ENCODE measurements at regions not wholly inside any gene's neighbourhood (a gene's known extent, or its start where the extent isn't known, plus 50 kb on each side); places are given as distances from the start of the nearest gene placed in this dataset.
A peak's percentile ranks its signal among the peaks of the same experiment; 100 is the strongest.

DNA sequence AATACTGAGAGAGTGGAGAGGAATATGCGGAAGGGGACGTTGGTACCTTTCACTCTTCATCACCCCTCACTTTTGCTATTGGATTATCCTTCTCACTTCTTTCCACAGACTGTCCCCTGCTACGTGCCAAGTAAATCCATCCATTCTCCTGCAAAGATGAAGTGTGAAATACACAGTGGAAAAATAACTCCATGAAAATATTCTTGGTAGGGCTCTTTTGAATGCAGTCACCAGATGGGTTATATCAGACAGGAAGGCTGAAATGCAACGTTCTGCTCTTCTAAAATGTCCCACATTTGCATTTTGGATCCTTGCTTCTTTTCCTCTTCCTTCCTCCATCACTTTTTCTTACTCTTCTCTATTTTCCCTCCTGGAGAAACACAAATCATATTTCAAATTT is 510.3 kb upstream of the CLINT1 start:
- no peak for DNase-seq (ENCODE audit: low read depth in 2 of 2)

DNA sequence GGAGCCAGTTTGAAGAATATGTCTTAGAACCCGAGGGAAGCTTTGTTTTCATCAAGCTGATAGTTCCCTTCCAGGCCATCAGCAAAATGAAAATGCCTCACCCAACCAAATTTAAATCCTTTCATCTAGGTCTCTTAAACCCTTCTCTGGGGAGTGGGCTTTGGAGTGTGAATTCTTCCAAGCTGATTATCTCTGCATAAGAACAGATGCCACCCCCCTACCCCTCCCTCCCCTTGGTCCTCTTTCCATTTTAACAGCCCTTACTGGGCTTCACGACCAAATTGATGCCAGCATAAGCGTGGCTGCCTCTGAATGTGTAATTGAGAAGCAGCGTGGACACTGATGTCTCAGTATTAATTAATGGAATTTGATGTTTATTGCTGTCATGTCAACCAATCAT is 509.7 kb upstream of the CLINT1 start:
- no peak for DNase-seq (ENCODE audit: low read depth in 2 of 2)

DNA sequence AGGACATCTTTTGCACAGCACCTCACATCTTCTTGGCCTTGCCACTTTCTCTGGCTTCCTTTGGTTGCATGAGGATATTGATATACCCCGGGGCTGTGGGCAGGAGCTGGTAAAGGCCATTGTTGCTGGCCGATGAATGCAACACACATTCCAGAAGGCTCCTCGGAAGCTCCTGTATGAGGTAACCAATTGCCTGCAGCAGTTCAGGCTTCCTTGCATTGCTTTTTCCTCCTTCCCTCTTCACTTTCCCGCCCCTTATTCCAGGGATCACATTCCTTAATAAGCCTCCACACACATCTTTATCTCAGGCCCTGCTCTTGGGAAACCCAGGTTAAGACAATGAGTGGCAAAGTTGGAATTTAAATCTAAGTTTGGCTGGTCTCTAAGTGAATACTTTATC is 505.4 kb upstream of the CLINT1 start:
- DNase-seq (ENCODE audit: low read depth in 2 of 2) = no peak

DNA sequence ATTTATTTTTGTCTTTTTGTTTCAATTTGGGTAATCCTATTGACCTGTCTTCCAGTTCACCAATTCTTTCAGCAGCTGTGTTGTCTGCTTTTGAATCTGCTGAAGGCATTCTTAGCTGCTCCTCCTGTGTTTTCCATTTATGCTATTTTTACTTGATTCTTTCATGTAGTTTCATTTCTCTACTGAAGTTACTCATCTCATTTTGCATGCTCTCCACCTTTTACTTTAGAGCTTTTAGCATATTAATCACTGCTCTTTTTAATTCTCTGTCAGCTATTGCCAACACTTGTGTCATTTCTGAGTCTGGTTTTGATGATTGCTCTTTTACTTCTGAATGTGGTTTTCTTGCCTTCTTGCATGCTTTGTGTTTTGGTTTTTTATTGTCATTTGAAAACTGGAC is 496.0 kb upstream of the CLINT1 start:
- DNase-seq (ENCODE audit: low read depth in 2 of 2) = no peak

DNA sequence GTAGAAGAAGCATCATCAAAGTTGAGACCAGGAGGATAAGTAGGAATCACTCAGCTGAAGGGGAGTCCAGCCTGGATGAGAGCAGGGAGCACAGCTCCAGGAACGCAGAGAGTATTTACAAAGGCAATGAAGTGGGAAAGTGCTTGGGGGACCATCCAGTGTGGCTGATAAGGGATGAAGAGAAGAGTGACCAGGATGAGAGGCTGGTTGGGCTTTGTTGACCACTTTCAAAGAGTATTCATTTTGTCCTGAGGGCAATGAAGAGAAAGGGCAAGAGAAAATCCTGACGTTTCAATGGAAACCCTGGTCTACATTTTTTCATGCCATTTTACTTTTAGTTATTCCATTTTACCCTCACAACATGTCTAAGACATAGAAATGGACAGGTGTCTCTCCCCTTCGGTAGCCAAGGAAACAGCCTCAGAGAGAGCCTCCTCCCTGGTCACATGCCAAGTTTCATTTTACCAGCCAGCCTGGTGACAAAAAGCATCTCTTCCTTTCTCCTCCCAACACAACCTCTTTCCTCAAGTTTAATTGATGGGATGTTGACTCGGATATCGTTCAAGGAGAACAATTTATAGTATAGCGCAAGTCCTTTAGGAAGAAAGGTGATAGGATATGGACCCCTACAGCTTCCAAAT is 492.7 kb upstream of the CLINT1 start:
- no peak for DNase-seq (ENCODE audit: low read depth in 2 of 2)

DNA sequence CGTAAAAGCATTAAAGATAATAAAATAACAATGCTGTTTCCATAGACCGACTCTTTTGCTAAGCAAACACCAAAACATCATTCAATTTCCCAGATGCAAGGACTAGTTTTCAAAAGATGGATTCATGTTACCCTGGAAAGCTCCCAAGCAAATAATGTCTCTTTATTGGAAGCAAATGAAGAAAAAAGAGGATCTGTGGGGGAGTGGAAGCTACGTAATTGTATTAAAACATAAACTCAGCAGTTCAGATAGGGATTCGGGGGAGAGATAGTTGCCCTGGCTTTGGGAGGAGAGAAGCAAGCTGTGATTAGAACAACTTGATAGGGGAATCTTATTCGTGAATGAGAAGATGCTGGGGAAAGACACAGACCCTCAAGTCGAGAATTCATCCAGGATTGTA is 491.0 kb upstream of the CLINT1 start:
- no peak for DNase-seq (ENCODE audit: low read depth in 2 of 2)

DNA sequence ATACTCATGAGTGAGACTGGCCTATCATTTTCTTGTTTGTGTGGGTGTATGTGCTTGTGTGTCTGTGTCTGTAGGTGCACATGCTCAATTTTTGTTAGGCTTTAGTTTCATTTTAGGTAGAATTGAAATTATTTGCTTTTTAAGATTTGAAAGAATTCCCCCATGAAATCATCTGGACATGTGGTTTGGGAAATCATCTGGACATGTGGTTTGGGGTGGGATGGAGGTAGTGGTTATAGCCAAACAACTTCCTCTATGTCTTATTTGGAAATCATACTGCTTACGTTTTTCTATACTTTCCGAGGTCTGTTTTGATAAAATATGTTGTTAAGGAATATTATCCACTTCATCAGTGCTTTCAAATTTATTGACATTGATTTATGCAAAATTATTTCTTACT is 485.4 kb upstream of the CLINT1 start:
- DNase-seq (ENCODE audit: low read depth in 2 of 2) = no peak

DNA sequence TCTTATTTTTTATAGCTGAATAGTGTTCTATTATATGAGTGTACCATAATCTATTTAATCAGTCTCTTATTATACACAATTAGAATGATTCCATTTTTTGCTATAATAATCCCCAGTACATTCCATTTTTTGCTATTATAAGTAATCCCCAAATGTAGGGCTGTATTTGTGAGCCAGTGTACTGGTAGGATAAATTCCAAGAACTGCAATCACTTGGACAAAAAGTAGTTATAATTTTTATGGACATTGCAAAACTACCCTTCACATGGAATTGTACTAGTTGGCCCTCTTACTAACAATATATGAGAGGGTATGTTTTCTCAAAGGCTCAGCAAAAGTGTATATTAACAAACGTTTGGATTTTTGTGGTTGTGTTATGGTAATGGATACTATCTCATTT is 481.7 kb upstream of the CLINT1 start:
- DNase-seq (ENCODE audit: low read depth in 2 of 2) = no peak

DNA sequence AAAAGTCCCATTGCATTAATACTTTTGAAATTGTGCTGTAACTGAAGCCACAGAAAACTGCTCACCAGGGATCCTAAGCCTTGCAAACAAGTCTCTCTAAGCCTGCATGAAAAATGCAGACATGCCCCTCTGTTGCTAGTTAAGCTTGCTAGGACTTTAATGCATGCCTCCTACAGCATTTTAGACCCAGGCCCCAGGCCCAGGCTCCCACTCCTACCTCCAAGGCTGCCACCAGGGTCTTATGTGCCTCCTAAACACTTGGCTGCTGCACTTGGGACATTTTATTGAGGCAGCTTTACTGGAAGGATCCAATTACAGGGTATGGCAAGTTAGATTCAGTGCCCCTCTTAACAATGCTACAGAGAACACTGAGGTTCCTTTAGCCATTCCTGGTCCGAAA is 467.3 kb upstream of the CLINT1 start:
- DNase-seq (ENCODE audit: low read depth in 2 of 2) = no peak

DNA sequence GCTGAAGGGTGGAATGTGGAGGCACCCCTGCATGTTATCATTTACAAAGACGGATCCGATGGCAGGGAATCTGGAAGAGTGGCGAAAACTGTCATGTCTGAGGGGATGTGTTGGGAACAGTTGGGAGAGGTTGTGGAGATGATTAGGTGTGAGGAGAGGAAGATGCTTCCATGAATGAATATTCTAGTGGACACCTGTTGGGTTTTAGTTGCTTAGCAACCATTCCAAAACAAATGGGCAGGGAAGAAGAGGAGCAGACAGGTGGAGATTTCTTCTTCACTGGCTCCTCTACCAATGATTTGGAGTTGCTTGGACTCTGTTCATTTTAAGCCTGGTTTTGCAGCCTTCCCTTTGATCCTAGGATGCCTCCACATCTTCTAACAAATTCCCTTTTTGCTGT is 465.3 kb upstream of the CLINT1 start:
- DNase-seq (ENCODE audit: low read depth in 2 of 2) = no peak

DNA sequence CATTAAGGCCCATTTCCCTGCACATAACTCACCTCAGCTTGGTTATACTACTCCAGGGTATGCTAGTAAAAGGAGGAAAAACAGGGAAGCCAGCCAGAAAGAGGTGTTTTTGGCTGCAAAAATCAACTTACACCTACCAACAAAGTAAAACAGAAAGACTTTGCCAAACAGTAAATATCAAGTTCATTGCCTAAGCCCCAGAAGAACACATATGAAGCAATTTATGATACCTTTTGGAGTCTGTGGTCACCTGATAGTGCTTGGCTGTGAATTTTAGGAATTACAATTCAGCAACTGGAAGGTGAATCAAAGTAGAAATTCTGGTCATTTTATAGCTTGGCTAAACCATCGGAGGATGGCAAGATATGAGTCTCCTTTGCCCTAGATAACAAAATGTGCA is 463.7 kb upstream of the CLINT1 start:
- no peak for DNase-seq (ENCODE audit: low read depth in 2 of 2)

DNA sequence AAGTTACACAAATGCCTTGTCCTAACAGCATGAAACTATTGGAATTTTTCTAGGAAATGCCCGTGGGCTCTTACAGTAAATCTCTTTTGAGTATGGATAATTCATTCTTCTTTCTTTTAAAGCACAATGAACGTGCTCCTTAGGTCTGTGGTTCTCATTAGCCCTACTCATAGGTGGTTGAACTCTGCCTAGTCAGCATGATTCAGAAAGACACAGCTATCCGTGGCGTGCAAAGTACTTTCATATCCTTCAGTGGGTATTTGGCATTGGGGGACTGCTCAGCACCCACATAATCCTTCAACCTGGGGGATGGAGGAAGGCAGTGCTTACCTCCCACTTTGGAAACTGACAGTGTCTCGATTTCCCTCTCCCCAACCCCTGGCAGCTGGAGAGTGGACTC is 462.0 kb upstream of the CLINT1 start:
- no peak for DNase-seq (ENCODE audit: low read depth in 2 of 2)

DNA sequence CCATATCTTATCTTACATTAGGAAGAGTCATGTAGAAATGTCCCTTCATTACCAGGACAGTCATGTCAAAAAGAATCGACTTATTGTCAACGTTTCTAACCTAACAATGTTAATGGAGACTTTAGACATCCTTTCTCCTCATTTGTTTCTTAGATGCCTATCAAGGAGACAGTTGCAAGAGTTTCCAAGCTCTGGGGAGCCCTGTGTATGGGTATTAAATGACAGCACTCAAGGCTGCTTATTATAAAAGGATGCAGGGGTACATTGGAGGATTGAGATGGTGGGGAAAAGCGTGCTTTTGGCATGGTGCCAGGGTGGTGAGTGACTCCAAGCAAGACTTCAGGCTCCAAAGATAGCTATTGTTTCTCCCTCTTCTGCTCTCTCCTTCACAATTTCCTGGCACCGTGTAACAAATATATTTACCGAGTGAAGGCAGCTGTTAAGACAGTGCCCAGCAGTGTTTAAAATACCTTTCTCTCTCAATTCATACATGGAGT is 461.3 kb upstream of the CLINT1 start:
- DNase-seq (ENCODE audit: low read depth in 2 of 2) = no peak

DNA sequence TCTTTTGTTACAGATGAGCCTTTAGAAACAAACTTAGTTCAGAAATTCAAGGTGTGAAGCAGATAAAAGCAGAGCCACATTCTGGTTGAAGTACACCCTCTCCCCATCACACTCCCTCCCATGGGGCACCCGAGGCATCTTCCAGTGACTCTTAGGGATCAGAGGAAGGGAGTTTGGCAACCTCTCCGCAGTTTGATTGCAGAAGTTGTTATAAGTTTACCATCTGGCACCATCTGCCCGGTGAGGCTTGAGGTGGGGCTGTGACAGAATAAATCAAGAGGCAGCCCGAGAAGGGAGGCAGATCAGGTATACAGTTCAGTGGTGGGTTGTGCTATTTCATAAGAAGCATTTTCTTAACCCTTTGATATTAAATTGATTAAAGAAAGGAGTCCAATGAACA is 458.6 kb upstream of the CLINT1 start:
- no peak for DNase-seq (ENCODE audit: low read depth in 2 of 2)

DNA sequence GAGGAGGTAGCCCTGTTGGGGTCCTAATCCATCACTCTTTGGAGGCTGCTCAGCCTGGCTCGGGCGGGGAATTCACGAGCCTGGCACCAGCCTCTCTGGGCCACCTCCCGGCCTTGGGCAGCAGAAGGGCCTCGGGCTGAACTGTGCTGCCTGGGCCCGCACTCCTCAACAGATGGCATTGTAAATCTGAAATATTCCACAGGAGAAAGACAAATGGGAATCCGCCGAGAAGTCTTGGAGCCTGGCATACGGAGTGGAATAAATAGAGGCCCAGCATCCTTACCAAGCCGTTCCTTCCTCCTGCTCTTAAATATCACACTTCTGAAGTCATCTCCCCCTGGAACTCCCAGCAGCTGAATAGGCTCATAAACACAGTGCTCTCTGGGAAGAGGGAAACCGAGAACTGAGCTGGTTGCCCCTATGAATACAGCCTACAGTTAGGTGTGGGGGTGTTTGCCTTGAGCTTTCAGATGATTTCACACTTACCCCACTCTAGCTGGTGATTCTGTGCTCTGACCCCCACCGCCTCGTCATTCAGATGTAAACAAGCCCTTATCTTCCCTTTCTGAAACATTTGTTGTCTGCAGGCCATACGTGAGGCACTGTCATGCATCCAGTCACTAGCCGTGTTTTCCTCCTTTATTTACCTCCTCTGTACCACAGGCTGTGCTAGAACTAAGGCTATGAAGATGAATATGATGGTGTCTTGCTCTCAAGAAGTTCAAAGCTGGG is 455.0 kb upstream of the CLINT1 start:
- DNase-seq (ENCODE audit: low read depth in 2 of 2) = no peak

DNA sequence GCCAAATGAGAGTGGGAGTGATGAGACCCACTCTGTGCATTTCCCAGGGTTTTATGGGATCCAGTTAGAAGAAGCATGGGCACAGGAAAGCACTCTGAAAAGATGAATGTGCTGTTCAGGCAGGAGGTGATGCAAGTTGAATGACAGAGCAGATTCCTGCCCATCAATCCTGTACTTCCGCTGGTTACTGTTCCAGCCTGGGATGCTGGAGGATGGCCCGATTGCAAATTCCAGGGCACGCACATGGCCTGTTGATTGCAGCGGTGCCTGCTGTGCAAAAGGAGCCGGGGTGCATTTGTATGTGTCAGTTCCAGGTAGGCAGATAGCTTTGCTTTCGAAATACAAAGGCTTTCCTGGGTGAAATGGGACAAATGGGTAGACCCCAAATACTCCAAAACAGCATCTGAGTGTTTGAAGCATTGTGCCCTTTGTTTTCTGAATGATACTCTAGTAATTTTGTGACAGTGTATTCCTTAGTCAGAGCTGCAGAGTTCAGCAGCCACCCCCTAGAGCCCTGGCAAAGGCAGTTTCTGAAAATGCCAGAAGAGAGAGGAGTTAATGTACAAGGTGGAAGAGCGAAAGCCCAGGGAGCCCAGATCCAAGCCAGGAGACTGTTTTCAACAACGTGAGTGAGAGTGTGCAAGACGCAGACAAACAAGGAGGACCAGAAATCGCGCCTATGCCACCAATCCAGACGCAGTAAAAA is 454.2 kb upstream of the CLINT1 start:
- no peak for DNase-seq (ENCODE audit: low read depth in 2 of 2)

DNA sequence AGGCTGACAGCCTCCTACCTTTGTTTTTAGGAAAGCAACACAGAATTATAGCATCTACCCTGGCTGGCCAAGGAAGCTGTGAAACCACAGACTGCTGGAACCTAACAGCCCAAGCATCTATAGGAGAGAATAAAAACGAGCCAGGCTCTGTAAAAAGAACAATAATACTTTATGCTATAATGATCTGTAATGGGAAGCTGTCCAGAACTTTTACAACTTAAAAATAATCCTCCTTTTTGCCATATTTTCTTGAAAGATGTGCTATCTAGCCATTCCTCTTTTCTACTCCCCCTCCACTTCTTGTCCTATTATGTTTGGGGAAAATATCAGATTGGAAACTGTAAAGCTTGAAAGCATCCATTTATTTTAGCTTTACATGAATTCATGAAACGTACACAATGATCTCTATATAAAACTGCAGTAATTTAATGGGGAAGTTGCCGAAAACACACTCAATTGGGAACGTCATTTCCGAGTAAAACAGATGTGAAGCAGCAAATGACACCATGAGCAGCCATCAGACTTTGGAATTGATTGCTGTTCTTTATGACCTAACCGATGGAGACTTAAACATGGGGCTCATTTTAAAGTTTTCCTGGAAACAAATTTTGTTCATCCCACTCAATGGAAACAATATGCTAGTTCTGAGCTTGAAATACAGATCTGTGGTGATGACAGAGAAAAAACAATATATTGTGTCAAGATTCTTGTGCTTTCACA is 450.3 kb upstream of the CLINT1 start:
- peak; percentile 13 to 18 for DNase-seq (ENCODE audit: low read depth in 2 of 2)

DNA sequence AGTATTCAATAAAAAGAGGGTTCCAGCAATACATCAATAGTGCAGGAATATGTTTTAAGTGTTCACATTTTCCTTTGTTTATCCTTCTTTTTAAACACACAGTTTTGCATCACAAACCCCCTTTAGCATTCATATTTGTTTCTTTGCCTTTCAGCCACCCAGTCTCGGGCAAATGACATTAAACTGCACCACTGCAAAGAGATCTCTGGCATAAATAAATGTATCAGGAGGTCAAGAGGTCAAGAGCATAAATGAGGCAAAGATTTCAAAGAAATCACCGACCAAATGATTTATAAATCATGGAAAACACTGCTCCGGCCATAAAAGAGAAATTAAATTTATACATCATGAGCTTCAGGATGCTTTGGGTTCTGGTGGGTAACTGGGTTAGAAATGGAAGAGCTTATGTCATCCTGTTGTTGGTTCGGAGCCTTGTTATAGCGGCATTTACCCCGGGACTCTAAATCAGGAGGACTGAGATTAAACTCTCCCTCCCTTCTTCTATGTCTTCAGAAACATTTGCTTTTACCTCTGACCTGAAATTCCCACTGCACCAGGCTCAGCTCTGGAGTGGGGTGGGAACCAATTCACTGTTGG is 449.6 kb upstream of the CLINT1 start:
- no peak for DNase-seq (ENCODE audit: low read depth in 2 of 2)

DNA sequence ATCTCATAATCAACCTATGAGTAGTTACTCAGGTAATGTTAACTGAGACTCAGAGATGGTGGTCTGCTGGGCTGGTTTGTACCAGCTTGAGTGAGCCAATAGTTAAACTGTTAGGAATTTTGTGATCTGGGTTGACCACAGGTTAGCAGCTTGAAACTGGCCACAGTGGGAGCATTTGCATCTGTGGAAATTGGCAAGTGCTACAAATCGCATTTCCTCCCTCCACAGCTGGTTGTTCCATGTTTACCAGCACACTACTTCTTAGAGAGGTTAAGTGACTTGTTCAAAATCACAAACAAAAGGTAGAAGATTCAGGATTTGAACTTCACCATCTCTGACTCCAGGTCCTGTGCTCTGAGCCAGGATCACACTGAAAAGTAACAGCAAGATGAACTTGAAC is 446.9 kb upstream of the CLINT1 start:
- DNase-seq (ENCODE audit: low read depth in 2 of 2) = no peak

DNA sequence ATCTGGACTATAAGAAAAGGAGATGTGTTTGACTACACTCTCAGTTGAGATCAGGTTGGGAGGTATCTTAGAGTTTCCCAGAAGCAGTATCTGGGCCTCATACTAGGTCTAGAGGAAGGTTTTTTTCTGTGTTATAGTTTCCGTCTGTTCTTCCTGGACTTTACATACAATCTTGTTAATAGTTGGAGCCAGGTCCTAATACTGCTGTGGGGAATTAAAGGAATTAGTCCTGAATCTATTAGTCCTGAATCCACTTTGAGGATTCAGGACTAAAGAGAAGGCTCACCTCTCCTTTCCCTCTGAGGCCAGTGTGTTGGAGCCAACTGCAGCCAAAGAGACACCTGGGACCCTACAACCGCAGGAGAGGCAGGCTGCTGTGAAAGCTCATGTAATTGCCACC is 445.7 kb upstream of the CLINT1 start:
- DNase-seq (ENCODE audit: low read depth in 2 of 2) = no peak

DNA sequence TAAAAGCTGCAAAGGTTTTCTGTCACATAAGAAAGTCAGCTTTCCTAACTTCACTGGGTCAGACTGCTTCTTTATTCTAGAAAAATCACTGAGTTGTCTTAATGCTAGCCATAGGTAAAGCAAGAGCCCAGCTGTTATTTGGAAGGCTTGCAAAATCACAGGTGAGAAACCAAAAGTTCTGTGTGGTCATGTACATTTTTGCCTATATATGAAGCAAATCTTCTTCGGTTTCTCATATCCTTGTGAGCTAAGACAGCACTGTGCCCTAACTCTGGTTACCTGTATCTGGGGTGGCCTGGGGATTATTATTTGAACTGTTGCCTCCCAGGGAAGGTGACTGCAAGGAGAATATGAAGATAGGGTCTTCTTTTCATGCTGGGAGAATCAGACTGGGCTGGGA is 444.9 kb upstream of the CLINT1 start:
- DNase-seq (ENCODE audit: low read depth in 2 of 2) = no peak

DNA sequence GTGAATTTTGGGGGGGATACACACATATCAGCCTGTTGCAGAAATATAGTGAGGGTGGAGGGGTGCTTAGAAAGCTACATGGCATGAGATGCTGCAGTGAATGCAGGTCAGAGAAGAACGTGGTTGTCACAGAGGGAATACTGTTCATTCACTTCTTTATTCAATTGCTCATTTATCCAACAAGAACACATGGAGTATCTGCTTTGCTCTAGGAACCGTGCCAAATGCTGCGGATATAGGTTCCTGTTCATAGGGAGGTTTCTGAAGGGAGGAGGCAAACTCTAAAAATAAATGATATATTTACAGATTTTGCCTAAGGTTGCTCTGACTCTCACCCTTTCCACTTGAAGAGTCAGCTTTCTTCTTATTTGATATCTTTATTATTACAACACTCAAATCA is 444.3 kb upstream of the CLINT1 start:
- DNase-seq (ENCODE audit: low read depth in 2 of 2) = peak in 1 of 2 experiments; percentile 6

Data from fibroblast of skin of left quadriceps (primary cell).